GM21528 (cell line): ENCODE measurements at regions not wholly inside any gene's neighbourhood (a gene's known extent, or its start where the extent isn't known, plus 50 kb on each side); places are given as distances from the start of the nearest gene placed in this dataset.

Experiments used
- ATAC-seq: cut with Tn5 transposase; IDR thresholded peaks from one replicate; pipeline ENCODE4 v1.9.1; 2021; ENCODE audit warnings: mild to moderate bottlenecking, moderate library complexity; ENCODE audit not compliant: unreplicated experiment, low FRiP score

DNA sequence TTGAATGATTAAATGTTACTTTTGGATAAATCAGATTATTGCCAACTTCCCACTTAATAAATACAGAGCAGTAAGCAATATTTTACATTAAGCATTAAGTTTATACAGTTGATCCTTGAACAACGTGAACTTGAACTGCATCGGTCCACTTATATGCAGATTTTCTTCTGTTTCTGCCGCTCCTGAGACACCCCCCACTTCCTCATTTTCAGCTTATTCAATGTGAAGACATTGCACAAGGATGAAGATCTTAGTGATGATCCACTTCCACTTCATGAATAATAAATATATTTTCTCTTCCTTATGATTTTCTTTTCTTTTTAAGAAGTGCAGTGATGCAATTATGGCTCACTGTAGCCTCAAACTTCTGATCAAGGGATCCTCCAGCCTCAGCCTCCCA lies 167.2 kb downstream of the LINC00237 start:
- no peak for ATAC-seq

DNA sequence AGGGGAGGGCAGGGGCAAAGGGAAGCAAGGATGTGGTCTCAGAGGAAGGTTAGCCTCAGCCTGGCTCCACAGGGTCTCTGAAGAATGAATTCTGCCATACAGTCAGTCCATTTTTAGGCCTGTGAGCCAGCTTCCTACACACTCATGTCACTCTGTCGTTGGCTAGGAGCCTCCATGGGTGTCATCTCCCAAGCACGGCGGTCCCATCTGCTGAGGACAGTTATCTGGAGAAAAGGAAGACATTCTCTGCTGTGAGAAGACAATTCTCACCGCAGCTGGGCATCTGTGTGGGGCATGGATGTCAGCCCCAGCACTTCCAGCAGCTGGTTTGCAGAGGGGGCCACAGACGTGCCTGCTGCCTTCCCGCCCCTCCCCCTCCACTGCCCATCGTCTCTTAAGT lies 167.6 kb downstream of the LINC00237 start:
- ATAC-seq = no peak

DNA sequence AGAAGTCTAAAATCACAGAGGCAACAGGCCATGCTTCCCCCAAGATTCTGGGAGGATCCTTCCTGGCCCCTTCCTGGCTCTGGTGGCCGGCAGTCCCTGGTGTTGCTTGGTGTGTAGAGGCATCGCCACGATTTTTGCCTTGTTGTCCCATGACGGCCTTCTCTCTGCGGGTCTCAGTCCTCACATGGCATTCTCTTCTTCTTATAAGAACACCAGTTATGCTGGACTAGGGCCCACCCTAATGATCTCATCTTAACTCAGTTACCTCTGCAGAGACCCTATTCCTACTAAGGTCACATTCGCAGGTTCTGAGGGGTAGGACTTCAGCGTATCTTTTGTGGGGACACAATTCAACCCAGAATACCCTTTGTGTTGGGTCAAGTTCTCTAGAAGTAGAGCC lies 168.0 kb downstream of the LINC00237 start:
- no peak for ATAC-seq

DNA sequence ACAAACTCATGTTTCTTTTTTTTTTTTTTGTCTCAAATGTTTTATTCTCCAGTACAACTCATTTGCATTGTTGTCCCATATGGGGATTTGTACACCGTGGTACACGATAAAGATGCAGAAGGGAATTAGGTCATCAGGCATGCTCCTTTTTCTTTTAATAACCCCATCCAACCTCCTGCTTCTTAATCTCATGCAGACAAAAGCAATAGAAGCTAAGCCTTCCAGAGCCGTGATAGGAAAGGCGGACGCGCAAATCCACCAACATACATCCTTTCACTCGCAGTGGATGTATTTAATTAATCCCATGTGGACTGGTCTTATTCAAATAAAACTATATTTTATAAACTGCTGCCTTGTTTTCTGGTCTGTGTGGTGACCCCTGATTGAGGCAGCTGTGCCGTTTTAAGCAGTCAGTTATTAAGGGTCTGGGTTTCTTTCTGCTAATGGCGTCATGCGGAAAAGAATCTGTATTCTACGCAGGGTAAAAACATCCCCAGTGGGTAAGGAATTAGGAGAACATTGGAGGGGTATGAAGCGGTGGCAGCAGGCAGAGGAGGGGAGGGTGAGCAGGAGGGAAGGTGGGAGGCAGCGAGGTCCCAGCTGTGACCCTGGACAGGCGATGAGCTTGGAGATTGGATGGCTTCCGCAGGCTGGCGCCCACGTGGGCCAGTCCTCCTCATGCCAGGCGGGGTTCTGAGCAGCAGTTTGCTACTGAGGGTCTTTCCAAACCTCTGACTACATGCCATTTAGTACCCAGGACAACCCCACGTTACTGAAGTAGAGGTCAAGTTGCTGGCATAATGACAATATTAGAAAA lies 172.8 kb downstream of the LINC00237 start:
- no peak for ATAC-seq

DNA sequence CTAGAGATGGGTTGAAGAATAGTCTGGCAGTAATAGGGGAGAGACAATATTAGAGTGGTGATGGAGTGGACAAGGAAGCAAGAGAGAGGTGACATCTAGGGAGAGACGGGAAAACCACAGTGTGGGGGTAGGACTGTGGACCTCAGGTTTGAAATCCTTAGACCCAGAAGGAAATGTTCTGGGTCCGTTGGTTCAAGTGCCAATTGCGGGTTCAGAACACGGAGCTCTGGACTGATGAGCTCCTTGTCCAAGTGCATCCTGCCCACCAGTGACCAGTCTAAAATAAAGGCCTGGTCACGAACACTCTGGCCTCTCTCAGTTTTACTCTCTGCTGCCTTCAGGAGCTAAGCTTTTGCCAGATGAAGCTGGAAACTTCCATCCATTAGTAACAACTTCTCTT lies 174.0 kb downstream of the LINC00237 start:
- ATAC-seq = no peak

DNA sequence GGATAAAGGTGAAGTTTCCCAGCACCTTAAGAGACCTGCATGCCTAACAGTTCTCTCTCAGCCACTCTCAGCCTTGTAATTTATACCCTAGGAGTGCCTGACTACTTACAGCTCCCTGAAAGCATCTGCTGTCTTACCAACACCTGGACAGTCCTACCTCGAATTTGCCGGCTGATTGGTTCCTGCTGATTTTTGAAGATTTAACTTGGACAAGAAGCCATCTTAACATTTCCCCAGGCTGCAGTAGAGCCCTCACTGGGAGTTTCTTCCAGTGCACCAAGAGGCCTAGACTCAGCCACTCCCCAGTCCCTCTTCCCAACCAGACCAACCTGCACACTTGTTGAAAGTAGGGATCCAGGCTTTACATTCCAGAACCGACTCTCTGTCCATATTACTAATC lies 174.5 kb downstream of the LINC00237 start:
- no peak for ATAC-seq

DNA sequence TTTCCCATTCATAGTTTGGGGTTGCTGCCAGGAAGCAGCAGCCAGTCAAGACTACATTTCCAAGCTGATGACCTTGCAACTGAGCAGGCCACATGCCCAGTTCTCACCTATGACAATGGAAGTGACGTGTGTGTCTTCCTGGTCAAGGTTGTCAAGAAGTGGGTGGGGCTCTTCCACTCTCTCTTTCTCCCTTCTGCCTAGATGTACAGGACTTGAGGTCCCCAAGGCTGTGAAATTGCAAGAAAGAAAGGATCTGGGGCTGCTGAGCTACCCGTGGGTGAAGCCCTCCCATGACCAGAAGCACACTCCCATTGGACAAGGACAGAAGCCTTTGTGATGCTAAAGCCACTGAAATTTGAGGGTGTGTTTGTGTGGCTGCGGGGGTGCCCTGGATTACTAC lies 175.1 kb downstream of the LINC00237 start:
- ATAC-seq = no peak

DNA sequence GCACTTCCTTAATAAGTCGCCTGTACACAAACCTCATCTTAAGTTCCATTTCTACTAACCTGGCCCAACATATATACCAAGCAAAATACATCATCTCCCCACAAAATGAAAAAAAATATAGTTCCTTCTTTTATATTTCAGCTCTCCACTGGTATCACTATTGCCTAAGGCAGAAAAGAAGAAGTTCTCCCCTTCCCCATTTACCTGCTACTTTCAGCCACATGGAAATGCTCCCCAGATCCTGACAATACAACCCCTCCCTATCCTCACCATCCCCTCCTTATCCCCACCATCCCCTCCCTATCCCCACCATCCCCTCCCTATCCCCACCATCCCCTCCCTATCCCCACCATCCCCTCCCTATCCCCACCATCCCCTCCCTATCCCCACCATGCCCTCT lies 175.7 kb downstream of the LINC00237 start:
- no peak for ATAC-seq

DNA sequence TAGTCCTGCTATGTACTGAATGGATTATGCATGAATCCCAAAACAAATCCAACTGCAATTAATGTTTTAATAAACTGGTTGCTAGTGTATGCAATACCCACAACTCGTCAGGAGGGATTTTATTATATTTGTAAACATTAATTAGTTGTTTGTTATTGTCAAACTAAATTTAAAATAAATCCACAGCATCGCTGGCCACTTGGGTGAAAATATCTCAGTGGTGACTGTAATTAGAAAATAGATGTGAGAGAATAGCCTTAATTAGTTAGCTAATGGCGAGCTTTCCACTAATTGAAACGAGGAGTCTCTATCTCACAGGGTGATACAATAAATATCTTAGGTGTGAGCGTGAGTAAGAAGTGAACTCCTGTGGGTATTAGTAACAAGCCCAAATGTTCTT lies 176.8 kb downstream of the LINC00237 start:
- no peak for ATAC-seq

DNA sequence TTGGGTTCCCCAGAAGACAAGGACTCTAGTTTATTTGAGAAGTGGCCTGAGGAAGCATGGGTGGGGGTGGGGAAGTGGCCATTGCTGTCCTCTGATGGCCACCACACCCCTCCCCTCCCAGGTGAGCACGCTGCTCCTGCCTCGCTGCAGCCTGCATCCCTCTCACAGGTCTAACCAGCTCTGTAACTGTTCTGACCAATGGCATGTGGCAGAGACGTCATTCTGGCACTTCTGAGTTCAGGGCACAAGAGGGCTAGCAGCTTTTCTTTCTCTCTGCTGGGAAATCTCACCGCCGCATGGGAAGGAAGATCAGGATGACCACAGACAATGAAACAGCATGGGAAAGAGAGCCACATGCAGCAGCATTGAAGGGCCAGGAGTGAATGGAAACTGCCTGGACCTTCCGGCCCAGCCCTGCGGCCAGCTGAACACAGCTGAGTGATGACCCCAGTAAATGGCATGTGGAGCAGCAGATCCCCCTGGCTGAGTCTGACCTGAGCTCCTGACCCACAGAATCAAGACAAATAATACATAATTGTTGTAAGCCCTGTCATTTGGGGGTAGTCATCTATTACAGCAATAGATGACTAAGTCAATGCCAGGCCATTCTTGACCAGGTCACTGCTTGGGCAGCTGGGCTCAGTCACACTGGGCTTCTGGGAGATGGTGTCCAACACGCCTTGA lies 179.8 kb downstream of the LINC00237 start:
- no peak for ATAC-seq

DNA sequence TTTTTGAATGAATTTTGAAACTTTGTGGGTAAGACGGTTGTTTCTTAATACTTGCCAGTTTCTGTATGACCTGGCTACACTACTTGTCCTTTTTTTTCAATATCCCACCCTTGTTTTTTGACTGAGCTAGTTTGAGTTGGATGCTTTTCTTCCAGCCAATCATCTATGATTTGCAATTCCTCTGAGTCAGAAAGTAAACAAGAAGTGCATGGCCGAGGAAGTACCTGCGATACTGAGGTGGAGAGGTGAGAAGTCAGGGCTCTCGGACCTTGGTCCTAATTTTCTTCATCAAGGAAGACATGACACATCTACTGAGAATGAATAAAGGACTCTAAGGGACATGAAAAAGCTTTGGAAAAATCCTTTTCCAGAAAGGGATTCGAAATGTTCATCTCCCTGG lies 185.7 kb downstream of the LINC00237 start:
- ATAC-seq = no peak

DNA sequence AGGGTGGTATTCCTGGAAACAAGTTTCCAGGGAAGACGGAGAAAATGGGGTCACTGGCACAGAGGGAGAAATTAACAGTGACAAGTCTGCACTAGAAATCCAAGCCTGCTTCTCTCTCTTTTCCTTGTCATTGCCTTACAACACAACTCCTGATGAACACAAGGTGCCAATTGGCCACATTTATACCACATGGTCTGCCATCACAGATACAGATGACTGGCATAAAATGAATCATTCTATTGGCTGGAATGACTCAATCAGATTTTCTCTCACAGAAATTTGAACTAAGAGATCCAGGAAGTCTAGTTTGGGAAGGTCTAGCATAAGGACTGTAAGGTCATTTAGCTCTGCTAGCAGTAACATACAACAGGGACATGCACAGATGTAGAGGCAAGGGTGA lies 190.3 kb downstream of the LINC00237 start:
- no peak for ATAC-seq

DNA sequence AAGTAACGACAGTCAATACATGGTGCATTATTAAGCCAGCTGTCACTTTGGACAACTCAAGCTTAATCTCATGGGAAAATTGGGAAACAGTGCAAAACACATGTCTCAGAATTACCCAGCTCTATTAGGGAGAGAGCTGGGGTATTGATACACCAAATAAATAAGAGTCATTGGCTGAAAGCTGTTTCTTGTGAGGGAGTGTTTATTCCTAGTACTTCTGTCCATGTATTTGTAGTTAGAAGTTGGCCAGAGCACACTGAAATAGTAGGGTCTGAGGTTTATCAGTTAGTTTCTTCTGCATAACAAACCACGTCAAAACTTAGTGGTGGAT lies 192.0 kb upstream of the RALGAPA2 start:
- ATAC-seq = no peak

DNA sequence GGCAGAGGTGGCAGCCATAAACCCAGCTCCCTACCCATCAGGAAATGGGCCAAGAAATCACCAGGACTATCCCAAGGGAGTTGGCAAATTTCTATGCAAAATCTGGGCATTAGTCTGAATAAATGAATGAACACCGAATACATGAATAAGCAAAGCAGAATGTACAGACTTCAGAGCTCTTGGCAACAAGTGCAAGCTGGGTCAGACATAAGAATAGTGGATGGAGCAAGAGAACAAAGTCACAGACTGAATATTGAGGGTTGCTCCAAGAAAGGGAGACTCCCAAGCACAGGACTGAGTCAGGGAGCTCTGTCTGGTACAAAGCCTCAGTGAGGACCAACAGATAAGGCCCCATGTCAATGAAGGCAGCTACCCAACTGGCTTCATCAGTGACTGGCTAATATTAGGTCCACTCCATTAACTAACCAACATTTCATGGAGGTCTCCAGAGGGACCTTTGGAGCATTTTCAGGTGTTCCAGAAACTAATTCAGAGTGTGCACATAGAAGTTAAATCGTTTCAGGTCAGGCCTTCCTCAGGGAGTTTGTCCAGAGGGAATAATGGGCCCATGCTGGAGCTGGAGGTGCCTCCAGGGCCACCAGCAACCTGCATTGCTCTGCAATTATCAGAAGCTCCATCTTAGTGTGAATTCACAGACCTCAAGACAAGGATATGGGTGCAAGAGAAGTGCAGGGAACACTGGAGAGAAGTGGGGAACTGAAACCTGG lies 191.5 kb upstream of the RALGAPA2 start:
- no peak for ATAC-seq

DNA sequence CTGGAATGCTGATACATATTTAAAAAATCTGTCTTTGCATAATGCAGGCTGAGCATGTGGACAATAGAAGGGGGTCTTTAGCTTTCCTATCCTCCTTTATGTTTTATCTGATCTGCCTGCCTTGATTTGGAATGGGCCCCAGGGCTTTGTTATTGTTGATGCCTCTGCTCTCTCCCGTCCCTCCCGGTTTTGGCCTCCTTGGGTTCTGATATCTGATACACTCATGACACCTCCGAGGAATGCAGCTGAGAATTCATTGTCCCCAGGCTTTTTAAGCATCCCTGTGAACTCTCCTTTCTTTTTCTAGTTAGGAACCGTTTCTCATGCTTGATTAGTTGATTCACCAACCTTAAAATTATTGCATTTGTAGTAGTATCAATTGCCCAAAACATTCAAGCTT lies 185.5 kb upstream of the RALGAPA2 start:
- ATAC-seq = no peak

DNA sequence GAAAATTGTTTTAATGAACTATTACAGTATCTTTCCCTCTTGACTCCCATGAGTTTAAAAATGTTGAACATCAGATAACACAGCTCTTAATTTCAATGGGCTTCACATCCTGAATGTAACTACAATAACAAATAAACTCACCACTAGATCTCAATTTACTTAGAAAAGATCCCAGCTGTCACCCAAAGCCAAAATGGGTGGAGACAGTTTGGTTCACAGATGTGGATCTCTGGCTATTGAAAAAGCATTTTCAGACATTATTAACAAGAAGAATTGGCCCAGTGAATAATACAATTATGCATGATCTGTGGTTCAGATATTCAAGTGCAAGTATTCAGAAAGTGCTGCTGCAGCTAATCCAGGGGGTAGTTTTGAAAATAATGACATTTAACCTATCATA lies 184.7 kb upstream of the RALGAPA2 start:
- no peak for ATAC-seq

DNA sequence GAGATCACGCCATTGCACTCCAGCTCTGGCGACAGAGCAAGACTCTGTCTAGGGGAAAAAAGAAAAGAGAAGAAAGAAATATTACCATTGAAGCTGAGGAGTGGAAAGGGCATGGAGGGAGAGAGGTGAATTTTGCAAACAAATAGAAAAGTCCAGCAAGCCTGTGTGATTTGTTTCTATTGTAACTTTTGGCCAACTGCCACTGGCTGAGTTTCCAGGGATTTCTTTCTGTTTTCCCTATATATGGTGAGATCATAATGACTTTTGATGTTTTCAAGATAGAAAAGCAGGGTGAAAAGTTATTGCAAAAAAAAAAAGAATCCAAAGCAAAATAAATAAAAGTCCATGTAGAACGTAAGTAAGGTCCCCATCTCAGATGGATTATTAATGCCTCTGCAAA lies 184.2 kb upstream of the RALGAPA2 start:
- no peak for ATAC-seq

DNA sequence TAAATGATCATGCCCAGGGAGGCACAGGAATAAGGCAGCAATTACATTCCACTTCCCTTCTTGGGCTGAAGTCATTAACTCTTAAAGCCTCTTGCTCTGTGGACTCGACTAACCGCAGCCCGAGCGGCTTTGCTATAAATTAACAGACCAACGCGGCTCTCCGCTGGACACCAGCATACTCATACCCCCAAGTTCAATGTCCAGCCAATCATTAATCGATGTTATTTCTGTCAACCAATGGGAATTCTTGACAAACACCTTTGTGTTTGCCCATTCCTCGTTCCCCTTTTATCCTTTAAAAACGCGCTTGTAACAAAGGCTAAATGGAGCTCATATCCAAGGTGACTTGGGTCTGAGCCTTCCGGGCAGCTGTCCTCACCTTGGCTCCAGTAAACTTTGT lies 183.1 kb upstream of the RALGAPA2 start:
- no peak for ATAC-seq

DNA sequence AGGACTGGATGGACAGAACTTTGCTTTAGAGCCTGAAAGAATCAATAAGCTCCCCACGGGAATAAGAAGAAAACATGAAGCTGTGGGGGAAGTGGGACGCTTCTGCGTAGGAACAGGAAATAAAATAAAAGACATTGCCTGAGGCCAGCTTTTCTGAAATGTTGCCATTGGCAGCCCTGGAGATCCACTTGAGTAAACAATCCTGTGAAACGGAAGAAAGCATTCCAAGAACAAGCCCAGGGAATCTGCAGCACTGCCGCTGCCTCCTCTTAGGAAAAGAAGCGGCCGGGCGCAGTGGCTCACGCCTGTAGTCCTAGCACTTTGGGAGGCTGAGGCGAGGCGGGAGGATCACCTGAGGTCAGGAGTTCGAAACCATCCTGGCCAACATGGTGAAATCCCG lies 182.3 kb upstream of the RALGAPA2 start:
- ATAC-seq = no peak

DNA sequence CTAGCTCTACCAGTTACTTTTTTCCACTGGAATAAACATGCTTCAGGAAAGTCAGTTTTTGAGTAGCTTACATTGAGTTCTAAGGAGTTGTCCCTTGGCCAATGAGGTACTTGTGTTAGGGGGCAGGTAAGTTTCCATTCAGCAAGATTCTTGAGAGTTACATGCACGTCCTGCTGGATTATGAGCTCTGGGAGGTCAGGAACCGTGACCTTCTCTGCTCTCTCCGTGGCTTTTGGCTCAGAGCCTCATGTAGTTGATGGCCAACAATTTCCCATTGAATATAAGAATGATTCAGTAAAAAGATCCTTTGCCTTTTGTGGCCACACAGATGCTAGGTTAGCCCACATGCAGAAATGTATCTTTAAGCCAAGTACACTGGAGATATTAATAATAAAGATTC lies 181.8 kb upstream of the RALGAPA2 start:
- ATAC-seq = no peak

DNA sequence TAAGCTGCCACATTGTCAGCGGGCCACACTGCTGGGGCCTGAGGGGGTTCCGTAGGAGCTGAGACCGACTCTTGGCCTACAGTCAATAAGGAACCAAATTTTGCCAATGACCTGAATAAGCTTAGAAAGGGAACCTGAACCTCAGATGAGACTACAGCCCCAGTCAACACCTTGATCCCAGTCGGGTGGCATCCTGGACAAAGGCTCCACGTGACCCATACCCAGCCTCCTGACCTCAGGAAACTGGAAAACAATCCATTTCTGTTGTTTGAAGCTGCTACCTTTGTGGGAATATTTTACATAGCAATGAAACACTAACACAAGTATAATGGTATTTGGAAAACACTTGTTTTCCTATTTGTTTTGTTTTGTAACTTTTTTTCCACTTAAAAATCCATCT lies 179.9 kb upstream of the RALGAPA2 start:
- ATAC-seq = no peak

DNA sequence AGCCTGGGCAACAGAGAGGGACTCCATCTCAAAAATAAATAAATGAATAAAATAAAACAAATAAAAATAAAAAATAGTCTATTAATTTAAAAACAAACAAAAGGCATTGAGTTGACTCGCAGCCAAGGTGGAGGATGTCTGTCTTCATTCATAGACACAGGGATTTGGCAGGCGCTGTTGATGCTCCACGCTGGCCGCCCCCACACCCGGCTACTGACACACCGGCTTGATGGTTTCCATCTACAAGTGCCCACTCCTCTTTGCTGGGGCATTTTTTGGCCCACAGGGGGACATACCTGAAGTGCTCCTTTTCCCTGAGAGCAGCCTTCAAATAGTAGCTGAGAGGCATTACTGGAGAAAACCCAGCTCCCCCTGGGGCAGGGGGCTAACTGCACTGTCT lies 178.3 kb upstream of the RALGAPA2 start:
- no peak for ATAC-seq
